ENCODE measurements at regions not wholly inside any gene's neighbourhood (a gene's known extent, or its start where the extent isn't known, plus 50 kb on each side); places are given as distances from the start of the nearest gene placed in this dataset.

DNA sequence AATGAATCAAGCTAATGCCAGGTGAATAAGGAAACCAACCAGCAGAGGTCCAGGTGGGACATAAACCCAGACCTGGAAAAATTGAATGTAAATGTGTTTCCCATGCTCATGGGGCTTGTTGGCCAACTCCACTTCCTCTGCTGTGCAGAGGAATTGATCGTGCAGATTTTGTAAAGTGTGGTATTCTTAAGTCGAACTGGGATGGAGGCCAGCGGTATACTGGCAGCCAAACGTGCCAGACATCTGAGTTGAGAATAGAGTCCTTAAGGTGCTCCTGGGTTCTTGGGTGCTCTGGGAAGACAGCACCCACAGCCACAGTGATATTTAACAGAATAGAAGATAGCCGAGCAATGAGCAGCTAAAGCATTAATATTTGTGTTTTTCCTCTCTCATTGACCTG lies 146.5 kb upstream of the LGALSL start:
- H3K9ac ChIP-seq, result no peak overlapping the region
- H2AFZ ChIP-seq (ENCODE audit: low read depth), result no peak overlapping the region
- TF ChIP-seq RAD21 (IDR thresholded peaks at IDR 0.05; ENCODE audit: low read length), result no peak
- no peak for TF ChIP-seq FOSL2 (IDR thresholded peaks at IDR 0.05; ENCODE audit: borderline replicate concordance, low read depth)
- TF ChIP-seq, protein P1, sequence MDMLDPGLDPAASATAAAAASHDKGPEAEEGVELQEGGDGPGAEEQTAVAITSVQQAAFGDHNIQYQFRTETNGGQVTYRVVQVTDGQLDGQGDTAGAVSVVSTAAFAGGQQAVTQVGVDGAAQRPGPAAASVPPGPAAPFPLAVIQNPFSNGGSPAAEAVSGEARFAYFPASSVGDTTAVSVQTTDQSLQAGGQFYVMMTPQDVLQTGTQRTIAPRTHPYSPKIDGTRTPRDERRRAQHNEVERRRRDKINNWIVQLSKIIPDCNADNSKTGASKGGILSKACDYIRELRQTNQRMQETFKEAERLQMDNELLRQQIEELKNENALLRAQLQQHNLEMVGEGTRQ (IDR thresholded peaks at IDR 0.05; ENCODE audit: borderline replicate concordance, low read depth, low read length), result no peak
- TF ChIP-seq, protein P2, sequence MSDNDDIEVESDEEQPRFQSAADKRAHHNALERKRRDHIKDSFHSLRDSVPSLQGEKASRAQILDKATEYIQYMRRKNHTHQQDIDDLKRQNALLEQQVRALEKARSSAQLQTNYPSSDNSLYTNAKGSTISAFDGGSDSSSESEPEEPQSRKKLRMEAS (IDR thresholded peaks at IDR 0.05; ENCODE audit: low read depth), result no peak
- TF ChIP-seq NRF1 (IDR thresholded peaks at IDR 0.05; ENCODE audit: low read depth, low read length), result no peak
- TF ChIP-seq NFIC (IDR thresholded peaks at IDR 0.05; ENCODE audit: borderline replicate concordance), result no peak
- TF ChIP-seq, protein P3, sequence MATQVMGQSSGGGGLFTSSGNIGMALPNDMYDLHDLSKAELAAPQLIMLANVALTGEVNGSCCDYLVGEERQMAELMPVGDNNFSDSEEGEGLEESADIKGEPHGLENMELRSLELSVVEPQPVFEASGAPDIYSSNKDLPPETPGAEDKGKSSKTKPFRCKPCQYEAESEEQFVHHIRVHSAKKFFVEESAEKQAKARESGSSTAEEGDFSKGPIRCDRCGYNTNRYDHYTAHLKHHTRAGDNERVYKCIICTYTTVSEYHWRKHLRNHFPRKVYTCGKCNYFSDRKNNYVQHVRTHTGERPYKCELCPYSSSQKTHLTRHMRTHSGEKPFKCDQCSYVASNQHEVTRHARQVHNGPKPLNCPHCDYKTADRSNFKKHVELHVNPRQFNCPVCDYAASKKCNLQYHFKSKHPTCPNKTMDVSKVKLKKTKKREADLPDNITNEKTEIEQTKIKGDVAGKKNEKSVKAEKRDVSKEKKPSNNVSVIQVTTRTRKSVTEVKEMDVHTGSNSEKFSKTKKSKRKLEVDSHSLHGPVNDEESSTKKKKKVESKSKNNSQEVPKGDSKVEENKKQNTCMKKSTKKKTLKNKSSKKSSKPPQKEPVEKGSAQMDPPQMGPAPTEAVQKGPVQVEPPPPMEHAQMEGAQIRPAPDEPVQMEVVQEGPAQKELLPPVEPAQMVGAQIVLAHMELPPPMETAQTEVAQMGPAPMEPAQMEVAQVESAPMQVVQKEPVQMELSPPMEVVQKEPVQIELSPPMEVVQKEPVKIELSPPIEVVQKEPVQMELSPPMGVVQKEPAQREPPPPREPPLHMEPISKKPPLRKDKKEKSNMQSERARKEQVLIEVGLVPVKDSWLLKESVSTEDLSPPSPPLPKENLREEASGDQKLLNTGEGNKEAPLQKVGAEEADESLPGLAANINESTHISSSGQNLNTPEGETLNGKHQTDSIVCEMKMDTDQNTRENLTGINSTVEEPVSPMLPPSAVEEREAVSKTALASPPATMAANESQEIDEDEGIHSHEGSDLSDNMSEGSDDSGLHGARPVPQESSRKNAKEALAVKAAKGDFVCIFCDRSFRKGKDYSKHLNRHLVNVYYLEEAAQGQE (IDR thresholded peaks at IDR 0.05; ENCODE audit: low read depth, low read length), result no peak
- no peak for TF ChIP-seq FOXM1 (IDR thresholded peaks at IDR 0.05; ENCODE audit: low read depth)
- no peak overlapping the region for H3K4me3 ChIP-seq (ENCODE audit: low read depth in 2 of 2, low read length in 1 of 2)
- H3K27ac ChIP-seq (ENCODE audit: low read depth in 2 of 2, low read length in 1 of 2), result no peak overlapping the region
- H3K9me2 ChIP-seq, result no peaks in the 10 kb centered on the region
- DNase-seq, result no peak
- WGBS (ENCODE audit: low lambda C conversion rate), result 73% methylated on average over 5 of the region's 5 CpGs
- H4K20me1 ChIP-seq (ENCODE audit: insufficient read depth), result no peaks in the 10 kb centered on the region
- no peaks in the 10 kb centered on the region for H3K36me3 ChIP-seq (replicated peaks in 1 of 2; ENCODE audit: control insufficient read depth in 1 of 2, insufficient read depth in 2 of 2, low read length in 1 of 2)
- peaks cover 0 to under 1% of the 10 kb centered on the region in 2 experiments; a peak in 2 of 4 replicates for H3K4me1 ChIP-seq (ENCODE audit: control insufficient read depth in 1 of 2, insufficient read depth in 2 of 2, low read depth in 1 of 2, low read length in 1 of 2)
- H3K27me3 ChIP-seq (ENCODE audit: insufficient read depth), result 0 out of 2 replicates have a peak, but pooled peaks cover 4% of the 10 kb centered on the region
- no peaks in the 10 kb centered on the region for H3F3A ChIP-seq (replicated peaks; ENCODE audit: insufficient read depth)
- H3K79me2 ChIP-seq (ENCODE audit: insufficient read depth), result no peaks in the 10 kb centered on the region
- CTCF ChIA-PET, result interaction anchor here (2.1 kb wide), 1 partner anchor 20 kb away, joined by 6 read pairs; no protein-coding TSS in a partner anchor
- POLR2A ChIA-PET, result no interaction called here
- no peak overlapping the region for H3K4me2 ChIP-seq
- 0 out of 2 replicates have a peak, but pooled peaks cover 8% of the 10 kb centered on the region for H3K9me3 ChIP-seq

DNA sequence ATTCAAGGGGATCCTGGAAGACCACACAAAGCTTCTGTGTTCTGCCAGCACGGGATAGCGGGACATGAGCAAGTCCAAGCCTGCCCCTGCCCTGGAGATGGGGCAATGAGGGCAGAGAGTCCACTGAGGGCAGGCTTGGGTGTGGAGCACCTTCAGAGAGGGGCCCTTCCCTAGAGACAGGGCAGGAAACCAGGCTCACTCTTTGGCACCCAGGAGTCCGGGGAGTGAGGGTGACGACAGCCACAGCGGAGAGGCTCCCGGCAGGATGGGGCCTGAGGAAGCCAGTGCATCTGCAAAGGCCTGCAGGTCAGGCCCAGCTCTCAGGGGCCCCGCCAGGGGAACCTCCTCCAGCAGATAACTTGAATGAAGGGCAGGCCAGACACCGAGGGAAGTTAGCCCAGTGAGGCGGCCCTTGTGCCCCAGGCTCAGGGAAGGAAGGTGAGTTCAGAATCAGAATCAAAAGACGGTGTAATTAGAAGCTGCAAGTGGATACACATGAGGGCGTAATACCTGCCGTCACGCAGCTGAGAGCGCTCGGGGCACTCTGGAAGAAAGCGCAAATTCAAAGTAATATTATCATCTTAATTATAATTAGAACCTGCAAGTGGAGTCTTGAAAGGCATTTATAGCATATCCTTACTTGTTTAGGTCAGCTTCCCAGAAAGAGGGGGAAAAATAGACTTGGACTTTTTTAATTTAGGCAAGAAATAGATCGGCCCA lies 142.6 kb upstream of the LGALSL start:
- no peak overlapping the region for H2AFZ ChIP-seq (ENCODE audit: low read depth)
- H3K4me1 ChIP-seq (ENCODE audit: control insufficient read depth in 1 of 2, insufficient read depth in 2 of 2, low read depth in 1 of 2, low read length in 1 of 2), result peaks cover 3 to 9% of the 10 kb centered on the region in 2 experiments; a peak in 2 of 4 replicates
- ChIA-PET POLR2A (no interaction called here), CTCF (interaction anchor here (0.9 to 5.1 kb wide), 6 partner anchors 11 to 263 kb away, joined by 3 to 50 read pairs (median 6); no protein-coding TSS in a partner anchor)
- no peaks in the 10 kb centered on the region for H3K9me2 ChIP-seq
- no peaks in the 10 kb centered on the region for H3K79me2 ChIP-seq (ENCODE audit: insufficient read depth)
- H3F3A ChIP-seq (replicated peaks; ENCODE audit: insufficient read depth), result no peaks in the 10 kb centered on the region
- H3K9ac ChIP-seq, result no peak overlapping the region
- no peak overlapping the region for H3K27ac ChIP-seq (ENCODE audit: low read depth in 2 of 2, low read length in 1 of 2)
- no peak overlapping the region for H3K4me3 ChIP-seq (ENCODE audit: low read depth in 2 of 2, low read length in 1 of 2)
- H3K36me3 ChIP-seq (replicated peaks in 1 of 2; ENCODE audit: control insufficient read depth in 1 of 2, insufficient read depth in 2 of 2, low read length in 1 of 2), result no peaks in the 10 kb centered on the region
- DNase-seq, result no peak
- 94% methylated on average over 15 of the region's 17 CpGs for WGBS (ENCODE audit: low lambda C conversion rate)
- H3K9me3 ChIP-seq, result no peaks in the 10 kb centered on the region
- H3K4me2 ChIP-seq, result no peak overlapping the region
- H3K27me3 ChIP-seq (ENCODE audit: insufficient read depth), result peaks cover 7% of the 10 kb centered on the region; the same call in 1 of the 2 replicates
- H4K20me1 ChIP-seq (ENCODE audit: insufficient read depth), result no peaks in the 10 kb centered on the region
- no peak for TF ChIP-seq YY1 (IDR thresholded peaks at IDR 0.05; ENCODE audit: low read depth)
- TF ChIP-seq FOXM1 (IDR thresholded peaks at IDR 0.05; ENCODE audit: low read depth), result no peak
- TF ChIP-seq FOSL2 (IDR thresholded peaks at IDR 0.05; ENCODE audit: borderline replicate concordance, low read depth), result no peak
- TF ChIP-seq, protein P4, sequence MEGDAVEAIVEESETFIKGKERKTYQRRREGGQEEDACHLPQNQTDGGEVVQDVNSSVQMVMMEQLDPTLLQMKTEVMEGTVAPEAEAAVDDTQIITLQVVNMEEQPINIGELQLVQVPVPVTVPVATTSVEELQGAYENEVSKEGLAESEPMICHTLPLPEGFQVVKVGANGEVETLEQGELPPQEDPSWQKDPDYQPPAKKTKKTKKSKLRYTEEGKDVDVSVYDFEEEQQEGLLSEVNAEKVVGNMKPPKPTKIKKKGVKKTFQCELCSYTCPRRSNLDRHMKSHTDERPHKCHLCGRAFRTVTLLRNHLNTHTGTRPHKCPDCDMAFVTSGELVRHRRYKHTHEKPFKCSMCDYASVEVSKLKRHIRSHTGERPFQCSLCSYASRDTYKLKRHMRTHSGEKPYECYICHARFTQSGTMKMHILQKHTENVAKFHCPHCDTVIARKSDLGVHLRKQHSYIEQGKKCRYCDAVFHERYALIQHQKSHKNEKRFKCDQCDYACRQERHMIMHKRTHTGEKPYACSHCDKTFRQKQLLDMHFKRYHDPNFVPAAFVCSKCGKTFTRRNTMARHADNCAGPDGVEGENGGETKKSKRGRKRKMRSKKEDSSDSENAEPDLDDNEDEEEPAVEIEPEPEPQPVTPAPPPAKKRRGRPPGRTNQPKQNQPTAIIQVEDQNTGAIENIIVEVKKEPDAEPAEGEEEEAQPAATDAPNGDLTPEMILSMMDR (IDR thresholded peaks at IDR 0.05), result no peak
- TF ChIP-seq EZH2phosphoT487 (IDR thresholded peaks at IDR 0.05; ENCODE audit: borderline replicate concordance, low read depth), result no peak
- no peak for TF ChIP-seq MXI1 (IDR thresholded peaks at IDR 0.05; ENCODE audit: low read depth, low read length)
- no peak for TF ChIP-seq CHD2 (IDR thresholded peaks at IDR 0.05; ENCODE audit: low read length, partially characterized antibody)
- no peak for TF ChIP-seq MEF2A (IDR thresholded peaks at IDR 0.05; ENCODE audit: borderline replicate concordance, low read depth)
- TF ChIP-seq NRF1 (IDR thresholded peaks at IDR 0.05; ENCODE audit: low read depth, low read length), result no peak
- TF ChIP-seq RCOR1 (IDR thresholded peaks at IDR 0.05; ENCODE audit: low read length), result no peak
- TF ChIP-seq TAF1 (IDR thresholded peaks at IDR 0.05; ENCODE audit: borderline replicate concordance, low read depth, low read length), result no peak

Measured in SK-N-SH (cell line).